HT1080 (cell line): ENCODE measurements at regions not wholly inside any gene's neighbourhood (a gene's known extent, or its start where the extent isn't known, plus 50 kb on each side); places are given as distances from the start of the nearest gene placed in this dataset.

Experiments
- DNase-seq: peaks from one replicate; pipeline ENCODE4 v3.0.0-alpha.2; 2015; ENCODE audit warnings: low read depth

GRCh38 chr16:13550254-13550653 is 369.7 kb upstream of the ERCC4 start:
- no peak for DNase-seq

GRCh38 chr16:13552062-13552959 is 367.6 kb upstream of the ERCC4 start:
- no peak for DNase-seq

GRCh38 chr16:13552960-13553257 is 367.0 kb upstream of the ERCC4 start:
- no peak for DNase-seq

GRCh38 chr16:13553453-13553985 is 366.4 kb upstream of the ERCC4 start:
- no peak for DNase-seq

GRCh38 chr16:13554005-13554404 is 365.9 kb upstream of the ERCC4 start:
- no peak for DNase-seq

GRCh38 chr16:13554643-13555042 is 365.3 kb upstream of the ERCC4 start:
- no peak for DNase-seq

- DNase-seq, result no peak
These were observed 362.5 kb upstream of the ERCC4 start for GRCh38 chr16:13557418-13557817.

- DNase-seq, result no peak
These were observed 361.2 kb upstream of the ERCC4 start for GRCh38 chr16:13558752-13559151.

- DNase-seq, result no peak
These were observed 360.3 kb upstream of the ERCC4 start for GRCh38 chr16:13559624-13560023.

GRCh38 chr16:13560151-13560550 is 359.8 kb upstream of the ERCC4 start:
- no peak for DNase-seq

GRCh38 chr16:13561291-13562070 is 358.5 kb upstream of the ERCC4 start:
- no peak for DNase-seq

GRCh38 chr16:13568803-13569202 is 351.2 kb upstream of the ERCC4 start:
- DNase-seq, result no peak

GRCh38 chr16:13569986-13570385 is 350.0 kb upstream of the ERCC4 start:
- no peak for DNase-seq

- no peak for DNase-seq
These were observed 348.9 kb upstream of the ERCC4 start for GRCh38 chr16:13571036-13571435.

GRCh38 chr16:13573903-13574302 is 346.1 kb upstream of the ERCC4 start:
- no peak for DNase-seq

- DNase-seq, result no peak
These were observed 333.9 kb upstream of the ERCC4 start for GRCh38 chr16:13586051-13586450.

GRCh38 chr16:13587181-13587580 is 332.8 kb upstream of the ERCC4 start:
- no peak for DNase-seq

GRCh38 chr16:13594823-13595222 is 325.1 kb upstream of the ERCC4 start:
- DNase-seq, result no peak

- no peak for DNase-seq
These were observed 313.1 kb upstream of the ERCC4 start for GRCh38 chr16:13606804-13607203.

GRCh38 chr16:13607289-13607688 is 312.7 kb upstream of the ERCC4 start:
- no peak for DNase-seq

- DNase-seq, result no peak
These were observed 308.4 kb upstream of the ERCC4 start for GRCh38 chr16:13611596-13611995.

GRCh38 chr16:13612623-13613022 is 307.3 kb upstream of the ERCC4 start:
- DNase-seq, result no peak

GRCh38 chr16:13613165-13613564 is 306.8 kb upstream of the ERCC4 start:
- DNase-seq, result no peak
